SHP77 treated with DMSO at 0.1 percent for 48 hours (cell line): ENCODE measurements at regions not wholly inside any gene's neighbourhood (a gene's known extent, or its start where the extent isn't known, plus 50 kb on each side); places are given as distances from the start of the nearest gene placed in this dataset.

Experiments used
- DNase-seq: peaks from one replicate; lab custom pipeline; 2025; lab: John Stamatoyannopoulos, UW

- DNase-seq, result no peak
Observed at GRCh38 chr7:26487780-26488515, 196.3 kb downstream of the SNX10 start.

- DNase-seq, result no peak
Observed at GRCh38 chr7:26489391-26489790, 197.7 kb downstream of the SNX10 start.

DNA sequence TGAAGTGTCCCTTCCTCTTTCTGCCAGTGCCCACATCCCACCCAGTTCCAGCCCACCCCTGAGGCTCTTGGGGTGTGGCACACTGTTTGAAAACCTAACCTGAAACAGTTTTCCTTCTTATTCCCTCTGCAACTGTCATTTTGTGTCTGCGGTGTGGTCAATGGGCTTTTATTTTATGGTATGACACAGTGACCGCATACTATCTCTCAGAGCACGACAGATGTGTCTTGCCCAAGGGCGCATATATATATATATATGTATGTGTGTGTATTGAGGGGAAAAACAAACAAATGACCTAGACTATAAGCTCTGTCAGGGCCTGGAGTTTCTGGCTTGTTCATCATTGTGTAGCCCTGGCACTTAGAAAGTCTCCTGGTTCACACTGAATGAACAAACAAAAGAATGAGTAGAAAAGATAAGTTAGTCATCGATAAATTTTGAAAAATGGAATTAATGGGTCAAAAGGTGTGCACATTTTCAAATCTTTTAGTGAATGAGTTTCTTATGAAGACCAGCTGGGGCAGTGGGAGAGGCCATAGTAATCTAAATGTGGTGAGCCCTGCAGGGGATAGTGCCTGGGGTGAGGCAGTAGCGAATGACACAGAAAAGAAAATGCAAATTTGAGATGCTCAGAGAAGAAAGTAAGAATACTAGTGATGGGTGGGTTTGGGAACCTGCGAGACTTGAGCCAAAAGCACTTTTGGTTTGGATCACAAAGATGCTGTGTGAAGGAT is 198.4 kb downstream of the SNX10 start:
- no peak for DNase-seq

- peak; percentile 53 for DNase-seq
Observed at GRCh38 chr7:26490640-26491624, 199.3 kb downstream of the SNX10 start.

GRCh38 chr7:26492816-26493215 is 201.2 kb downstream of the SNX10 start:
- no peak for DNase-seq

DNA sequence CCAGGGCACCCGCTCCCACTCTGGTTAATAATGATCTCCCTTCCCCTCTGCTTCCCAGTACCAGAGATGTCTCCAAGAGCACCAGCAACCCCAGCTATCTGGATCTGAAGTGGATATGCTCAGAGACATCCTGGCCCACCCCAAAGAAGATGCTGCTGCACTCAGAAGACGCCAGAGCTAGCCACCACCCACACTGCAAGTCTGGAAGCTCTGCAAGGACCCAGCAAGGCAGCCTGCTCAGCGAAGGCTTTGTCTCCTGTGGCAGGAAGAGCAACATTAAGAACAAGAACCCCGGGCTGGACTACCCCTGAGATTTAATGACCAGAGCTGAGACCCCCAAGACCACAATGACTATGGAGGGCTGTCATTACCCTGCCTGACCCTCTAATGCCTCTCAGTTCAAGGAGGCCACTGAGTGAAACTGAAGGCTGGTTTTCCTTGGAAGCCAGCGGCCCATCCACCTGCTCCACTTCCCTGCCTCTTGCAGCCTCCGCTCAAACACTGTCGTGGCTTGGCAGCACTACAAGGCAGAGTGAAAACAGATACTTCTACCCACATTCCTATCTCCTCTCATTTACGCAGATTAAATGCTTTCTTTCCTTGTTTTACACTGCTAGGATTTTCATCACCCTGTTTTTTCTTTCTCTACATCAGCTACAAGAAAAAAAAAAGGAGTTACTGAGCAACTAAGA is 202.2 kb downstream of the SNX10 start:
- DNase-seq, result no peak

- no peak for DNase-seq
Observed at GRCh38 chr7:26495569-26495968, 203.9 kb downstream of the SNX10 start.

DNA sequence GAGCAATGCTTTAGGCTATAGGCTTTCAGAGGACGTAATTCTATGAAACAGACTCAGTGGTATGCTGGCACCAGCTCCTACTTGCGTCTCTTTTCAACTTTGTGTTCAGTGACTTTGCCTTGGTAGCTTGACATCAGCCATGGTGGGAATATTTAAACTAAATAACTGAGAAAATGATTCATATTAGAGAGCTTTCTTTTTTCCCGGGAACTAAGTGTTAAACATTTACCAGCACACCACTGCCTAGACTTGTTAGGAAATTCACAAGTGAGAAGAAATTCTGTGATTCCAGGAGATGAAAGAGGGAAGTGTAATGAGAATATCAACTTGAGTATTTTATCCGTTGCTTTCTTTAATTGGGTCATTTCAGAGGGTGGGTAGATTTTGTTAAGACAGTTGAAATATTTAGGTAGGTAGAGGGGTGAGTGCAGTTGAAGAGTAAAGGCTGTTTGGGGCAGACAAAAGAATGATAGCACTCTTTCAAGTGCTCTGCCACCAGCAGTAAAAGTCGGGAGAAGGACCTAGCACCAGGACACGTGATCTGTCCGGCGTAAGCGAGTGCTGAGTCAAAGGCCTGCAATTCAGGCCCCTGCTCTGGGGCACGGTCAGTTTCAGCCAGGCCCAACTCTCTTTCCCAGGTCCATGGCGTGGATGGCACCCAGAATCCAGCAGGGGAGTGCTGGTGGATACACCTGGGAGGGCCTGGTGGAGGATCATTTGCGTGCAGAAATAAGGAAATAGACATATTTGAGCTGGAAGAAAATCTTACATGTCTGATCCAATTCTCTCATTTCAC is 206.3 kb downstream of the SNX10 start:
- DNase-seq, result no peak

- DNase-seq, result no peak
Observed at GRCh38 chr7:26499315-26499897, 207.7 kb downstream of the SNX10 start.

DNA sequence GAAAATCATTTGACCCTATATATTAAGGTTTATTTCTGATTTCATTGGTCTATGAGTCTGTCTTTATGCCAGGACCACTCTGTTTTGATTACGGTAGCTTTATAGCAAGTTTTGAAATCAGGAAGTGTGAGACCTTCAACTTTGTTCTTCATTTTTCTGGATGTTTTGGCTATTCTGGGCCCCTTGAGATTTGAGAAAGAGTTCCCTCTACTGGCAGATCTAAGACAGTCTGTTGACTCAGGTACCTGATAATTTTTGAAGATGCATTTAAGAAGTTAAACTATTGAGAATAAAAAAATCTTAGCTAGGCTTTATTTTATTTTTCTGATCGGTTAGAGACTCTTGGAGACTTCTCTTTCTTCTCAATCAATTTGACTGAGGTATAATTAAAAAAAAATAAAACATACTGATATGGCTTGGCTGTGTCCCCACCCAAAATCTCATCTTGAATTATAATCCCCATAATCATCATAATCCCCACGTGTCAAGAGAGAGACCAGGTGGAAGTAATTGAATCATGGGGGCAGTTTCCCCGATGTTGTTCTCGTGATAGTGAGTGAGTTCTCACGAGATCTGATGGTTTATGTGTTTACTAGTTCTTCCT is 209.2 kb downstream of the SNX10 start:
- peak; percentile 55 for DNase-seq

DNA sequence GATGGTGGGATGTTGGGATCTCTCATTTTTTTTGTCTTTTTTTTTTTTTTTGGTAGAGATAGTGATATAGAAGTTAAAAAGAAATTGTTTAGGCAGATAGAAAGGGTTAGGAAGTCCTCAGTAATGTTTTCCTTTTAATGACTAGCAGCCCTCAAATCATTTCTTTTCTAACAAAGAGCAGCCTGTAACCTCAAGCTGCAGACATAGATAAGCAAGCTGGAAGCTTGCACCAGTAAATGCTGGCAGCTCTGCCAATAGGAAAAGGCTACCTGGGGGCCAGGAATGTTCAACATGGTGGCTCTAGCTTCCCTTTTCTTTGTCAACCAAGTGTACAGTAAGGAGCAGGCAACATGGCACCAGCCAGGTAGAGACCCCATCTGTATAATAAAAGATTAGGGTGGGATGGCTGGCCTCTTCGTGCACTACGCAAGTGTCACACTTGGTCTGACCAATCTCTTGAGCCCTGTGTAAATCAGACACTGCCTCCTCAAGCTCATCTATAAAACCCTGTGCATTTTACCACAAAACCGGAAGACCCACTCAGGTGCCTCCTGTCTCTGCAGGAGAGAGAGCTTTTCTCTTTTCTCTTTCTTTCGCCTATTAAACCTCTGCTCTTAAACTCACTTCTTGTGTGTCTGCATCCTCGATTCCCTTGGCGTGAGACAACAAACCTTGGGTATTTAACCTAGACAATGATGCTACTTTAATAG is 212.9 kb downstream of the SNX10 start:
- DNase-seq, result no peak

DNA sequence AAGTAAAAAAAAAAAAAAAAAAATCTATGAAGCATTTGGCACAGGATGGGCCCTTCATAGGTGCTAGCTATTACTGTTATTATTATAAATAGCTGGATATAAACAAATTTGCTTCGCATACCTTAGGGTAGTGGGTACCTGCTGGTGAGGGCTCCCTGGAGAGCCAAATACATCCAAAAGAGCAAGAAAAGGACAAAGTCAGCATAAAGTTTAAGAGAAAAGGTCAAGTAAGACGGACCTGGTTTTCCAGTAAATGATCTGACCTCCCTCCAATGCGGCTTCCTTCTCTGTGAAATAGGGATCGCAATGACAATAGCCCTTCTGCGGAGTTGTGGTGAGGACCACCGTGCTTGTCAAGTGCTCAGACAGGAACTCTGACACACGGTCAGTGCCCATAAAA is 214.5 kb downstream of the SNX10 start:
- no peak for DNase-seq

DNA sequence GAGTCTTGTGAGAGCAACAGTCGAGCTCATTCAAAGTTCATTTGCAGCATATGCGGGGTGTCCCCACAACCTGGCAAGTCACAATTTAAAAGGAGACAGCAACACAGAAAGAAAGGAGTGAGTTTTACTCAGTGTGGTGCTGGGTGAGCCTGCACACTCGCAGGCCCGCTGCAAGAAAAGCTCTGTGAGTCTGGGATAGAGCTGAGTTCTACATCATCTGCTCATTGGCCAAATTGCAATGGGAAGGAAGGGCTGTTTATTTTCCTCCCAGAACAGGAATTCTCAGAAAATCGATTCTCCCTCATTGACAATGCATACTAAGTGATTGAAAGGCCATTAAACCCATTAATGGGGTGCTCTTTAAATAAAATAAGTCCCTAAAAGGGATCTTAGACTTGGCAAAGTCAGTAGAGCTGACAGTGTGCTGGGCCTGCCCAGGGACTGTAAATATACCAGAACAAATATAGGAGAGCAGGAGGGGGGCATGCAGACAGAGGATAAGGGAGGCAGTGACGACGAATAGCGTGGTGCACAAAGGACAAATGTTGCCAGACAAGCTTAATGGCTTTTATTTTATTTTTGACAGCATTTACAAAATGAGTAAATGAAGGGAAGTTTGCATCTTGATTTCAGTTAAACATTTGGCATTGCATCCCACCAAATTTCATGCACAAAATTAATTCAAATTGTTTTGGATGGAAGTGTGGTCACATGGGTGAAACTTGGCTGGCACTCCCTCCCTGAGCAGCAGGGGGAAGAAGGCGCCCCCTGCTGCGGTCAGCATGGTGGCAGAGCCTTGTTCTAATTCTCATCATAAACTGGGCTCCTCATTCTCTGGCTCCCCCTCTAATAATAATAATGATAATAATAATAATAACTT is 215.7 kb downstream of the SNX10 start:
- peak; percentile 30 for DNase-seq

DNA sequence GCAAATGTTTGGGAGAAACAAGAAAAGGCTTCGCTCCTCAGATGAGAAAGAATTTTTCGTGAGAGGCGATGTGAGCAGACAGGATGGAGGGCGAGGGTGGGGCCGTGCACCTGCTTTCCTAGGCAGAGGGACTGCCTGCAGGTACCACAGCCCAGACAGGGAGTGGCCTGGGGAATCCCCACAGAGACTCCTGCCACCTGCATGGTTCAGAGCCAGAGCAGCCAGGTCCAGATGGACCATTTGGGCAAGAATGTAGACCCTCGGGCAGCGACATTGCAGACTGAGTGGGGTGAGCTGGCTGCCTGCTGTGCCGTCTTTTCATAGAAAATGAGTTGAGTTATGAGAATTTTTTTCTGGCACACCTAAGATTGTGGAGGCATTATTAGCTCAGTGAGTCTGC is 216.8 kb downstream of the SNX10 start:
- DNase-seq, result peak; percentile 52

GRCh38 chr7:26508917-26509316 is 217.3 kb downstream of the SNX10 start:
- peak; percentile 84 for DNase-seq

DNA sequence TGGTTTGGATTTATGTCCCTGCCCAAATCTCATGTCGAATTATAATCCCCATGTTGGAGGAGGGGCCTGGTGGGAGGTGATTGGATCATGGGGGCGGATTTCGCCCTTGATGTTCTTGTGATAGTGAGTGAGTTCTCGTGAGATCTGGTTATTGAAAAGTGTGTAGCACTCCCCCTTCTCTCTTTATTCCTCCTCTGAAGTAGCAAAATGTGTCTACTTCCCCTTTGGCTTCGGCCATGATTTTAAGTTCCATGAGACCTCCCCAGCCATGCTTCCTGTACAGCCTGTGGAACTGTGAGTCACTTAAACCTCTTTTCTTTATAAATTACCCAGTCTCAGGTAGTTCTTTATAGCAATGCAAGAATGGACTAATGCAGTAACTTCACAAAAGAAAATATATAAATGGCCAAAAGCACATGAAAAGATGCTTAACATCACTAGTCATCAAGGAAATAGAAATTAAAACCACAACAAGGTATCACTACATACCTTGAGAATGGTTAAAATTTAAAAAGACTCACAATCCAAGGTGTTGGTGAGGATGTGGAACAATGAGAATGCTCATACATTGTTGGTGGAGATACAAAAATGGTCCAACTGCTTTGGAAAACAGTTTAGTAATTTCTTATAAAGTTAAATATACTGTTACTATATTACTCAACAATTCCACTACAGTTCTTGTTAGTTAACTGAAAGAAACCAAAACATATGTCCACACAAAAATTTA is 218.7 kb downstream of the SNX10 start:
- no peak for DNase-seq

GRCh38 chr7:26511866-26512265 is 220.2 kb downstream of the SNX10 start:
- DNase-seq, result no peak

- no peak for DNase-seq
Observed at GRCh38 chr7:26512737-26513136, 221.1 kb downstream of the SNX10 start.
